Fibroblast of pulmonary artery (primary cell): ENCODE measurements at regions not wholly inside any gene's neighbourhood (a gene's known extent, or its start where the extent isn't known, plus 50 kb on each side); places are given as distances from the start of the nearest gene placed in this dataset.

Experiments used
- DNase-seq: peaks from one replicate; pipeline ENCODE4 v3.0.0-alpha.2; 2010; ENCODE audit warnings: low read depth
- H3K4me3 ChIP-seq: replicated peaks from 2 replicates; pipeline ENCODE4 v1.5.1; 2011; ENCODE audit warnings: low read depth, mild to moderate bottlenecking, control low read depth, low read length, moderate library complexity
- CTCF ChIP-seq: IDR thresholded peaks from 2 replicates; pipeline ENCODE4 v1.5.1; 2011; ENCODE audit warnings: mild to moderate bottlenecking, control low read depth, low read length, inconsistent platforms; ENCODE audit errors: missing control alignments

GRCh38 chr9:85202596-85202995 lies 533.1 kb downstream of the NTRK2 start:
- peak; percentile 69 for DNase-seq
- H3K4me3 ChIP-seq, result no peak overlapping the region
- no peak for TF ChIP-seq CTCF

- TF ChIP-seq CTCF, result no peak
- DNase-seq, result peak; percentile 72
- no peak overlapping the region for H3K4me3 ChIP-seq
Observed at GRCh38 chr9:85200726-85201404, 531.3 kb downstream of the NTRK2 start.

- H3K4me3 ChIP-seq, result no peak overlapping the region
- TF ChIP-seq CTCF, result no peak
- no peak for DNase-seq
Observed at GRCh38 chr9:85199866-85200495, 530.5 kb downstream of the NTRK2 start.

- TF ChIP-seq CTCF, result no peak
- no peak overlapping the region for H3K4me3 ChIP-seq
- DNase-seq, result no peak
Observed at GRCh38 chr9:85192750-85193149, 523.2 kb downstream of the NTRK2 start.

- DNase-seq, result no peak
- TF ChIP-seq CTCF, result no peak
- no peak overlapping the region for H3K4me3 ChIP-seq
Observed at GRCh38 chr9:85186218-85186585, 516.7 kb downstream of the NTRK2 start.

- no peak overlapping the region for H3K4me3 ChIP-seq
- TF ChIP-seq CTCF, result no peak
- DNase-seq, result no peak
Observed at GRCh38 chr9:85185486-85186217, 516.1 kb downstream of the NTRK2 start.
